WTC11 (cell line): ENCODE measurements at regions not wholly inside any gene's neighbourhood (a gene's known extent, or its start where the extent isn't known, plus 50 kb on each side); places are given as distances from the start of the nearest gene placed in this dataset.
"Not testable (repeated sequence)": the region's sequence is repeated elsewhere in the genome, so short reads cannot be mapped to it uniquely, and the experiment has no call there.

Experiments
- ATAC-seq: fragments of 200-7000 bp; cut with Tn5 transposase; 2 replicates; pipeline ENCODE4 v1.10.0; 2021; ENCODE audit warnings: mild to moderate bottlenecking, moderate library complexity
- CTCF ChIA-PET: fragments of 300-600 bp; sonication (Branson Sonifier 250); formaldehyde crosslinking; loops from one replicate; lab custom pipeline; 2021; ENCODE audit warnings: antibody characterized with exemption; lab: Charles Lee
- POLR2A ChIA-PET: fragments of 350-600 bp; sonication (Branson Sonifier 250); formaldehyde crosslinking; loops from one replicate; lab custom pipeline; 2021; ENCODE audit warnings: antibody characterized with exemption; lab: Charles Lee
- DNase-seq: peaks from one replicate; pipeline ENCODE4 v3.0.0; 2021; ENCODE audit warnings: low spot score
- H3K27ac Mint-ChIP-seq: 2 replicates; pipeline ENCODE4 v1.8.0; 2021; ENCODE audit warnings: mixed read lengths
- H3K27me3 Mint-ChIP-seq: 2 replicates; pipeline ENCODE4 v1.8.0; 2021; ENCODE audit warnings: low read depth, mild to moderate bottlenecking, moderate library complexity, mixed read lengths
- H3K36me3 Mint-ChIP-seq: 2 replicates; pipeline ENCODE4 v1.8.0; 2021; ENCODE audit warnings: mixed read lengths
- H3K4me1 Mint-ChIP-seq: 2 replicates; pipeline ENCODE4 v1.8.0; 2022; ENCODE audit warnings: mixed read lengths
- H3K4me3 Mint-ChIP-seq: 2 replicates; pipeline ENCODE4 v1.8.0; 2021; ENCODE audit warnings: mild to moderate bottlenecking, moderate library complexity, mixed read lengths
- H3K9me3 Mint-ChIP-seq: 2 replicates; pipeline ENCODE4 v1.8.0; 2021; ENCODE audit warnings: mixed read lengths
- ATF2 ChIP-seq: sonication (generic); formaldehyde crosslinking; IDR thresholded peaks from 2 replicates; pipeline ENCODE4 v1.8.1; 2022; ENCODE audit warnings: low read depth, missing genetic modification reagents, borderline replicate concordance
- CDX4 ChIP-seq: fragments of 250-450 bp; sonication (Bioruptor Pico); IDR thresholded peaks from 2 replicates; pipeline ENCODE4 v1.9.0; 2021; ENCODE audit warnings: moderate library complexity, mild to moderate bottlenecking, inconsistent platforms, borderline replicate concordance
- CREB1 ChIP-seq: sonication (generic); formaldehyde crosslinking; IDR thresholded peaks from 2 replicates; pipeline ENCODE4 v1.8.0; 2023; ENCODE audit warnings: mild to moderate bottlenecking, missing genetic modification reagents
- EMX1 ChIP-seq: fragments of 250-450 bp; sonication (Bioruptor Pico); IDR thresholded peaks from 2 replicates; pipeline ENCODE4 v1.8.0; 2021; ENCODE audit warnings: mild to moderate bottlenecking
- GABPB1 ChIP-seq: sonication (generic); formaldehyde crosslinking; IDR thresholded peaks from 2 replicates; pipeline ENCODE4 v1.8.1; 2023; ENCODE audit warnings: mild to moderate bottlenecking, missing genetic modification reagents
- KAT7 ChIP-seq: sonication (generic); formaldehyde crosslinking; IDR thresholded peaks from 2 replicates; pipeline ENCODE4 v1.8.1; 2023; ENCODE audit warnings: missing genetic modification reagents, mild to moderate bottlenecking, borderline replicate concordance
- MAX ChIP-seq: sonication (generic); formaldehyde crosslinking; IDR thresholded peaks from 2 replicates; pipeline ENCODE4 v1.8.0; 2022; ENCODE audit warnings: mild to moderate bottlenecking, missing genetic modification reagents
- MLX ChIP-seq: sonication (generic); formaldehyde crosslinking; IDR thresholded peaks from 2 replicates; pipeline ENCODE4 v1.8.1; 2023; ENCODE audit warnings: mild to moderate bottlenecking, missing genetic modification reagents, moderate library complexity
- NR2C2 ChIP-seq: sonication (generic); formaldehyde crosslinking; IDR thresholded peaks from 2 replicates; pipeline ENCODE4 v1.8.0; 2022; ENCODE audit warnings: mild to moderate bottlenecking, missing genetic modification reagents
- PRRX2 ChIP-seq: fragments of 250-450 bp; sonication (Bioruptor Pico); IDR thresholded peaks from 2 replicates; pipeline ENCODE4 v1.8.0; 2021; ENCODE audit warnings: mild to moderate bottlenecking
- TCF7 ChIP-seq: sonication (generic); formaldehyde crosslinking; IDR thresholded peaks from 2 replicates; pipeline ENCODE4 v1.8.0; 2022; ENCODE audit warnings: mild to moderate bottlenecking, low read depth, missing genetic modification reagents, moderate library complexity
- USF1 ChIP-seq: sonication (generic); formaldehyde crosslinking; IDR thresholded peaks from 2 replicates; pipeline ENCODE4 v1.8.0; 2022; ENCODE audit warnings: mild to moderate bottlenecking, missing genetic modification reagents
- ZNF138 ChIP-seq: sonication (generic); formaldehyde crosslinking; conservative IDR thresholded peaks from 2 replicates; pipeline ENCODE4 v1.8.1; 2022; ENCODE audit warnings: mild to moderate bottlenecking, moderate library complexity, missing genetic modification reagents
- ZSCAN18 ChIP-seq: fragments of 250-450 bp; sonication (Bioruptor Pico); IDR thresholded peaks from 2 replicates; pipeline ENCODE4 v2.1.2; 2022; ENCODE audit warnings: mild to moderate bottlenecking, moderate library complexity

GRCh38 chr6:49202924-49203536 lies 260.0 kb downstream of the MMUT start:
- no peak overlapping the region for H3K4me3 Mint-ChIP-seq
- H3K4me1 Mint-ChIP-seq: peaks cover 23% of the 10 kb centered on the region
- no peak for ATAC-seq
- TF ChIP-seq USF1 (CRISPR knock-in tag): no peak
- no peak for TF ChIP-seq MAX
- no peak for TF ChIP-seq CREB1
- H3K27me3 Mint-ChIP-seq: no peaks in the 10 kb centered on the region
- peaks cover 35% of the 10 kb centered on the region for H3K9me3 Mint-ChIP-seq
- no peak for DNase-seq
- ChIA-PET CTCF (no interaction called here), POLR2A (no interaction called here)
- H3K36me3 Mint-ChIP-seq: peaks cover 10% of the 10 kb centered on the region
- no peak overlapping the region for H3K27ac Mint-ChIP-seq

- DNase-seq (no peak), ATAC-seq (no peak)
- Mint-ChIP-seq H3K4me3 (no peak overlapping the region), H3K27me3 (no peaks in the 10 kb centered on the region), H3K27ac (no peak overlapping the region), H3K9me3 (peaks cover 12% of the 10 kb centered on the region), H3K36me3 (no peaks in the 10 kb centered on the region), H3K4me1 (peaks cover 16% of the 10 kb centered on the region)
- ChIA-PET POLR2A (no interaction called here), CTCF (no interaction called here)
- no peak for TF ChIP-seq MLX
- no peak for TF ChIP-seq PRRX2 (CRISPR knock-in tag)
- no peak for TF ChIP-seq TCF7 (CRISPR knock-in tag)
- TF ChIP-seq ZNF138 (CRISPR knock-in tag): no peak
- no peak for TF ChIP-seq EMX1 (CRISPR knock-in tag)
Observed at GRCh38 chr6:49198015-49198414, 265.0 kb downstream of the MMUT start.

GRCh38 chr6:49162379-49162778 lies 300.7 kb downstream of the MMUT start:
- CTCF ChIA-PET, DNase-seq, H3K4me1 Mint-ChIP-seq, ATAC-seq, H3K27ac Mint-ChIP-seq, POLR2A ChIA-PET, H3K4me3 Mint-ChIP-seq, H3K27me3 Mint-ChIP-seq: not testable (repeated sequence)
- Mint-ChIP-seq H3K9me3 (peaks cover 31% of the 10 kb centered on the region), H3K36me3 (peaks cover 26% of the 10 kb centered on the region)

- no peak overlapping the region for H3K27ac Mint-ChIP-seq
Observed at GRCh38 chr6:49155316-49155715, 307.7 kb downstream of the MMUT start.

More at GRCh38 chr6:49155316-49155715, 307.7 kb downstream of the MMUT start:
- Mint-ChIP-seq H3K4me3 (no peak overlapping the region), H3K4me1 (peaks cover 19% of the 10 kb centered on the region), H3K9me3 (peaks cover 17% of the 10 kb centered on the region), H3K27me3 (no peaks in the 10 kb centered on the region), H3K36me3 (peaks cover 2% of the 10 kb centered on the region; the same call in 1 of the 2 replicates)
- DNase-seq: no peak
- no peak for ATAC-seq
- TF ChIP-seq CDX4 (CRISPR knock-in tag): no peak
- no peak for TF ChIP-seq GABPB1 (CRISPR knock-in tag)
- no peak for TF ChIP-seq ZNF138 (CRISPR knock-in tag)
- no peak for TF ChIP-seq CREB1
- TF ChIP-seq NR2C2 (CRISPR knock-in tag): no peak
- no peak for TF ChIP-seq ZSCAN18 (CRISPR knock-in tag)
- TF ChIP-seq ATF2 (CRISPR knock-in tag): no peak
- no peak for TF ChIP-seq KAT7 (CRISPR knock-in tag)
- CTCF ChIA-PET: no interaction called here
- POLR2A ChIA-PET: no interaction called here
